ENCODE measurements at regions not wholly inside any gene's neighbourhood (a gene's known extent, or its start where the extent isn't known, plus 50 kb on each side); places are given as distances from the start of the nearest gene placed in this dataset.

GRCh38 chr4:86502081-86502480 is 92.0 kb upstream of the PTPN13 start:
- no peak for TF ChIP-seq SNAI2 (CRISPR knock-in tag; IDR thresholded peaks at IDR 0.05)
- no peak for TF ChIP-seq ZNF565 (CRISPR knock-in tag; conservative IDR thresholded peaks at IDR 0.05; ENCODE audit: low read depth)
- TF ChIP-seq TSHZ2 (CRISPR knock-in tag; IDR thresholded peaks at IDR 0.05): no peak
- no peak for TF ChIP-seq ZNF70 (CRISPR knock-in tag; IDR thresholded peaks at IDR 0.05)
- no peak for TF ChIP-seq CSRNP3 (CRISPR knock-in tag; IDR thresholded peaks at IDR 0.05)
- no peak for TF ChIP-seq ZNF8 (CRISPR knock-in tag; IDR thresholded peaks at IDR 0.05)
- TF ChIP-seq ZC3H10 (CRISPR knock-in tag; IDR thresholded peaks at IDR 0.05): no peak
- no peak for ATAC-seq

- ATAC-seq: no peak
- TF ChIP-seq CSDC2 (CRISPR knock-in tag; IDR thresholded peaks at IDR 0.05) (no peak), ZFP30 (CRISPR knock-in tag; IDR thresholded peaks at IDR 0.05) (no peak), ISL1 (CRISPR knock-in tag; IDR thresholded peaks at IDR 0.05) (no peak), TSHZ2 (CRISPR knock-in tag; IDR thresholded peaks at IDR 0.05) (no peak), SNAI2 (CRISPR knock-in tag; IDR thresholded peaks at IDR 0.05) (no peak), POU6F1 (CRISPR knock-in tag; IDR thresholded peaks at IDR 0.05; ENCODE audit: borderline replicate concordance, low read depth) (no peak), ZFP3 (CRISPR knock-in tag; IDR thresholded peaks at IDR 0.05) (no peak)
Observed at GRCh38 chr4:86506591-86506990, 87.5 kb upstream of the PTPN13 start.

GRCh38 chr4:86508436-86508835 is 85.7 kb upstream of the PTPN13 start:
- peak; percentile 95 for ATAC-seq
- TF ChIP-seq CREB5 (CRISPR knock-in tag; IDR thresholded peaks at IDR 0.05; ENCODE audit: low read depth): no peak
- no peak for TF ChIP-seq GLIS3 (CRISPR knock-in tag; IDR thresholded peaks at IDR 0.05)
- no peak for TF ChIP-seq SNAI2 (CRISPR knock-in tag; IDR thresholded peaks at IDR 0.05)
- no peak for TF ChIP-seq RARB (CRISPR knock-in tag; IDR thresholded peaks at IDR 0.05)
- TF ChIP-seq CSRNP3 (CRISPR knock-in tag; IDR thresholded peaks at IDR 0.05): no peak
- TF ChIP-seq ZNF70 (CRISPR knock-in tag; IDR thresholded peaks at IDR 0.05): no peak
- TF ChIP-seq TCF4 (CRISPR knock-in tag; IDR thresholded peaks at IDR 0.05; ENCODE audit: borderline replicate concordance): no peak
- TF ChIP-seq TSHZ2 (CRISPR knock-in tag; IDR thresholded peaks at IDR 0.05): no peak
- TF ChIP-seq ISL1 (CRISPR knock-in tag; IDR thresholded peaks at IDR 0.05): no peak
